ENCODE measurements at regions not wholly inside any gene's neighbourhood (a gene's known extent, or its start where the extent isn't known, plus 50 kb on each side); places are given as distances from the start of the nearest gene placed in this dataset.

GRCh38 chr9:99748676-99749075, 73.0 kb upstream of the NR4A3 start:
- H3K27me3 Mint-ChIP-seq (ENCODE audit: insufficient read depth): peaks cover 3% of the 10 kb centered on the region; the same call in 1 of the 2 replicates
- H3K4me1 Mint-ChIP-seq (ENCODE audit: low read depth): peaks cover 15% of the 10 kb centered on the region
- DNase-seq: no peak
- TF ChIP-seq CTCF (IDR thresholded peaks at IDR 0.05): no peak
- no peaks in the 10 kb centered on the region for H3K9me3 Mint-ChIP-seq
- H3K4me3 Mint-ChIP-seq: no peak overlapping the region
- no peak overlapping the region for H3K27ac Mint-ChIP-seq
- H3K36me3 Mint-ChIP-seq (ENCODE audit: low read depth): no peaks in the 10 kb centered on the region

DNA sequence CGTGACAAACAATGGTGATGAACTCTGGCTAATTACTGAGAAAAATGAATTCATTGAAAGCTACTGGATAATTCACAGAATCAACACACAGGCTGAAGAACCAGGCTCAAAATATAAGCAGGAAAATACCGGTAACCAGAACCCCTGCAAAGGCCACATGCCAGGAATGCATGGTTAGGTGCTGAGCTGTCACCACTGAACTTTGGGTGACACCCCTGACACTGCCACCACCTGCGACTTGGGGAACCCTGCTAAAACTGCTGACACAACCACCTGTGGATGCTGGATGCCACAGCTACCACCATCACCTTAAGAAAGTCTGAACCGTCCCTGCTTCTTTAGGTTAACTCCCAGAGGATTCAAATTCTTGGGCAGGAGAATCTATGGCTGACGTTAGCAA, 72.0 kb upstream of the NR4A3 start:
- H3K4me1 Mint-ChIP-seq (ENCODE audit: low read depth): peaks cover 15% of the 10 kb centered on the region

GRCh38 chr9:99750526-99750925, 71.2 kb upstream of the NR4A3 start:
- peaks cover 15% of the 10 kb centered on the region for H3K4me1 Mint-ChIP-seq (ENCODE audit: low read depth)
- no peak for TF ChIP-seq CTCF (IDR thresholded peaks at IDR 0.05)

More for the DNA sequence above, 72.0 kb upstream of the NR4A3 start:
- DNase-seq: no peak
- no peak overlapping the region for H3K27ac Mint-ChIP-seq
- H3K9me3 Mint-ChIP-seq: no peaks in the 10 kb centered on the region
- no peak for TF ChIP-seq CTCF (IDR thresholded peaks at IDR 0.05)
- no peaks in the 10 kb centered on the region for H3K36me3 Mint-ChIP-seq (ENCODE audit: low read depth)
- peaks cover 4% of the 10 kb centered on the region; the same call in 1 of the 2 replicates for H3K27me3 Mint-ChIP-seq (ENCODE audit: insufficient read depth)
- H3K4me3 Mint-ChIP-seq: no peak overlapping the region

GRCh38 chr9:99752417-99753109, 69.1 kb upstream of the NR4A3 start:
- DNase-seq: peak; percentile 73
- Mint-ChIP-seq H3K4me3 (no peak overlapping the region), H3K36me3 (ENCODE audit: low read depth) (no peaks in the 10 kb centered on the region), H3K27me3 (ENCODE audit: insufficient read depth) (peaks cover 1% of the 10 kb centered on the region; the same call in 1 of the 2 replicates), H3K4me1 (ENCODE audit: low read depth) (peaks cover 15% of the 10 kb centered on the region), H3K27ac (no peak overlapping the region), H3K9me3 (no peaks in the 10 kb centered on the region)
- no peak for TF ChIP-seq CTCF (IDR thresholded peaks at IDR 0.05)

More at GRCh38 chr9:99750526-99750925, 71.2 kb upstream of the NR4A3 start:
- H3K36me3 Mint-ChIP-seq (ENCODE audit: low read depth): no peaks in the 10 kb centered on the region
- no peaks in the 10 kb centered on the region for H3K9me3 Mint-ChIP-seq
- H3K27me3 Mint-ChIP-seq (ENCODE audit: insufficient read depth): peaks cover 4% of the 10 kb centered on the region; the same call in 1 of the 2 replicates
- no peak overlapping the region for H3K4me3 Mint-ChIP-seq
- H3K27ac Mint-ChIP-seq: no peak overlapping the region
- no peak for DNase-seq

- no peak for TF ChIP-seq CTCF (IDR thresholded peaks at IDR 0.05)
- peaks cover 4% of the 10 kb centered on the region; the same call in 1 of the 2 replicates for H3K27me3 Mint-ChIP-seq (ENCODE audit: insufficient read depth)
- no peak overlapping the region for H3K4me3 Mint-ChIP-seq
- no peak for DNase-seq
- no peak overlapping the region for H3K27ac Mint-ChIP-seq
- H3K9me3 Mint-ChIP-seq: no peaks in the 10 kb centered on the region
- no peaks in the 10 kb centered on the region for H3K36me3 Mint-ChIP-seq (ENCODE audit: low read depth)
- peaks cover 15% of the 10 kb centered on the region for H3K4me1 Mint-ChIP-seq (ENCODE audit: low read depth)
Observed at GRCh38 chr9:99753436-99753835, 68.2 kb upstream of the NR4A3 start.
